Peyer's patch (tissue), 4 donors: ENCODE measurements at regions not wholly inside any gene's neighbourhood (a gene's known extent, or its start where the extent isn't known, plus 50 kb on each side); places are given as distances from the start of the nearest gene placed in this dataset.

Experiments used
- POLR2A ChIP-seq, 2 donors: fragments of 450-650 bp; IDR thresholded peaks; one replicate each; pipeline ENCODE4 v1.5.1; 2017; ENCODE audit warnings: antibody characterized with exemption in 2 of 2, mild to moderate bottlenecking in 2 of 2, moderate library complexity in 2 of 2
- TF ChIP-seq, protein P1 (sequence below), 6 experiments: fragments of 450-650 bp in 4 of 6; fragments of 200-600 bp in 2 of 6; sonication (generic) in 1 of 6; IDR thresholded peaks; one replicate each; pipeline ENCODE4 v1.5.1; 2017 to 2019; ENCODE audit warnings: antibody characterized with exemption in 6 of 6, mild to moderate bottlenecking in 3 of 6, moderate library complexity in 1 of 6

DNA sequence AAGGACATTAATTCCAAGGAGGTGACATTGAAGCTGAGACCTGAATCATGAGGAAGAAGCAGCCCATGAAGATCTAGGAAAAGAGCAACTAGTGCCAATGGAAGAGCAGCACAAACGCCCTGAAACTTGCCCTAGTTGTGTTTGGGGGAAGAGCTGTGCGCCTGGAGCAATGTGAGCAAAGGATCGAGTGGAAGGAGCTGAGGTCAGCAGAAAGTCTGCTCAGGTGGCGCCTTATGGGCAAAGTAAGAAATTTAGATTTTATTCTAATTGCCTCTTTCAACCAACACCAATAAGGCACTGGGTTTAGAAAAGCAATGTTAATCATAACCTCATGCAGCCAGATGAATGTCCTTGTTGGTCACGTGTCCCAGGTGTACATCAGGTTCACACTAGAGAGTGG, 226.0 kb upstream of the THSD7B start:
- TF ChIP-seq, protein P1, sequence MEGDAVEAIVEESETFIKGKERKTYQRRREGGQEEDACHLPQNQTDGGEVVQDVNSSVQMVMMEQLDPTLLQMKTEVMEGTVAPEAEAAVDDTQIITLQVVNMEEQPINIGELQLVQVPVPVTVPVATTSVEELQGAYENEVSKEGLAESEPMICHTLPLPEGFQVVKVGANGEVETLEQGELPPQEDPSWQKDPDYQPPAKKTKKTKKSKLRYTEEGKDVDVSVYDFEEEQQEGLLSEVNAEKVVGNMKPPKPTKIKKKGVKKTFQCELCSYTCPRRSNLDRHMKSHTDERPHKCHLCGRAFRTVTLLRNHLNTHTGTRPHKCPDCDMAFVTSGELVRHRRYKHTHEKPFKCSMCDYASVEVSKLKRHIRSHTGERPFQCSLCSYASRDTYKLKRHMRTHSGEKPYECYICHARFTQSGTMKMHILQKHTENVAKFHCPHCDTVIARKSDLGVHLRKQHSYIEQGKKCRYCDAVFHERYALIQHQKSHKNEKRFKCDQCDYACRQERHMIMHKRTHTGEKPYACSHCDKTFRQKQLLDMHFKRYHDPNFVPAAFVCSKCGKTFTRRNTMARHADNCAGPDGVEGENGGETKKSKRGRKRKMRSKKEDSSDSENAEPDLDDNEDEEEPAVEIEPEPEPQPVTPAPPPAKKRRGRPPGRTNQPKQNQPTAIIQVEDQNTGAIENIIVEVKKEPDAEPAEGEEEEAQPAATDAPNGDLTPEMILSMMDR (IDR thresholded peaks at IDR 0.05), result no peak
- no peak for TF ChIP-seq POLR2A (IDR thresholded peaks at IDR 0.05)
